IMR-90 (cell line): ENCODE measurements at regions not wholly inside any gene's neighbourhood (a gene's known extent, or its start where the extent isn't known, plus 50 kb on each side); places are given as distances from the start of the nearest gene placed in this dataset.

Experiments
- BHLHE40 ChIP-seq: fragments of 150-350 bp; IDR thresholded peaks from 2 replicates; pipeline ENCODE4 v1.6.1; 2016; ENCODE audit warnings: mild to moderate bottlenecking, low read depth, low read length
- CEBPB ChIP-seq: IDR thresholded peaks from 2 replicates; pipeline ENCODE4 v1.6.1; 2012; ENCODE audit warnings: low read depth, low read length, improper control_type of control experiment
- CTCF ChIP-seq: conservative IDR thresholded peaks from 2 replicates; pipeline ENCODE4 v1.5.1; 2012; ENCODE audit warnings: mild to moderate bottlenecking, low read depth, low read length, improper control_type of control experiment
- ELK1 ChIP-seq: fragments of 150-350 bp; IDR thresholded peaks from 2 replicates; pipeline ENCODE4 v1.6.1; 2016; ENCODE audit warnings: low read depth, mild to moderate bottlenecking, low read length, moderate library complexity, borderline replicate concordance
- NFE2L2 ChIP-seq: fragments of 150-350 bp; IDR thresholded peaks from 2 replicates; pipeline ENCODE4 v1.6.1; 2016; ENCODE audit warnings: low read depth, mild to moderate bottlenecking, low read length
- POLR2A ChIP-seq: IDR thresholded peaks from 2 replicates; pipeline ENCODE4 v1.6.1; 2012; ENCODE audit warnings: mild to moderate bottlenecking, low read depth, low read length
- RAD21 ChIP-seq: IDR thresholded peaks from 2 replicates; pipeline ENCODE4 v1.6.1; 2012; ENCODE audit warnings: low read length, improper control_type of control experiment
- RFX5 ChIP-seq: IDR thresholded peaks from 2 replicates; pipeline ENCODE4 v1.8.0; 2012; ENCODE audit warnings: low read depth, mild to moderate bottlenecking, low read length, moderate library complexity
- USF2 ChIP-seq: fragments of 150-350 bp; IDR thresholded peaks from 2 replicates; pipeline ENCODE4 v1.6.1; 2017; ENCODE audit warnings: mild to moderate bottlenecking, antibody characterized with exemption, low read length, low read depth

GRCh38 chr18:71362140-71362539, 1073.3 kb downstream of the SOCS6 start:
- TF ChIP-seq CTCF: no peak
- TF ChIP-seq POLR2A: no peak
- no peak for TF ChIP-seq CEBPB
- TF ChIP-seq RAD21: no peak
- no peak for TF ChIP-seq ELK1
- no peak for TF ChIP-seq RFX5
- no peak for TF ChIP-seq NFE2L2
- no peak for TF ChIP-seq BHLHE40
- no peak for TF ChIP-seq USF2
